Thoracic aorta (tissue), 2 donors: ENCODE measurements at regions not wholly inside any gene's neighbourhood (a gene's known extent, or its start where the extent isn't known, plus 50 kb on each side); places are given as distances from the start of the nearest gene placed in this dataset.

Source experiments
- ATAC-seq: fragments of 150-250 bp; one replicate; pipeline ENCODE4 v1.8.0; 2017; ENCODE audit warnings: low read depth; ENCODE audit not compliant: insufficient number of reproducible peaks, low FRiP score
- DNase-seq: peaks from one replicate; pipeline ENCODE4 v3.0.0-alpha.2; 2020; ENCODE audit warnings: low spot score
- H3K27ac ChIP-seq, 2 donors: fragments of 200-600 bp; sonication (generic); 1 replicate in 1 of 2; 2 replicates in 1 of 2; pipeline ENCODE4 v1.5.1; 2016; ENCODE audit warnings: mild to moderate bottlenecking in 2 of 2, moderate library complexity in 2 of 2
- H3K27me3 ChIP-seq: fragments of 200-600 bp; sonication (generic); replicated peaks from 2 replicates; pipeline ENCODE4 v1.6.0; 2016; ENCODE audit warnings: mild to moderate bottlenecking; ENCODE audit not compliant: insufficient read depth
- H3K36me3 ChIP-seq: fragments of 200-600 bp; sonication (generic); one replicate; pipeline ENCODE4 v1.5.1; 2016
- H3K4me1 ChIP-seq, 2 donors: fragments of 200-600 bp; sonication (generic); 1 replicate in 1 of 2; 2 replicates in 1 of 2; pipeline versions ENCODE4 v1.5.1 to v1.6.0; 2016; ENCODE audit warnings: low read depth in 2 of 2, mild to moderate bottlenecking in 1 of 2; ENCODE audit not compliant: control insufficient read depth in 1 of 2
- H3K4me3 ChIP-seq: fragments of 200-600 bp; sonication (generic); 2 replicates; pipeline ENCODE4 v1.5.1; 2016; ENCODE audit warnings: mild to moderate bottlenecking
- H3K9me3 ChIP-seq: fragments of 200-600 bp; sonication (generic); 2 replicates; pipeline ENCODE4 v1.5.1; 2016
- CTCF ChIP-seq: fragments of 200-600 bp; sonication (generic); IDR thresholded peaks from one replicate; pipeline ENCODE4 v1.5.1; 2019; ENCODE audit warnings: antibody characterized with exemption

- no peak overlapping the region for H3K4me3 ChIP-seq
- no peaks in the 10 kb centered on the region for H3K4me1 ChIP-seq
- H3K9me3 ChIP-seq: no peaks in the 10 kb centered on the region
- no peak for TF ChIP-seq CTCF
- DNase-seq: no peak
- H3K27me3 ChIP-seq: no peaks in the 10 kb centered on the region
- H3K27ac ChIP-seq: no peak overlapping the region
- H3K36me3 ChIP-seq: no peaks in the 10 kb centered on the region
- ATAC-seq: no peak
Observed at GRCh38 chr5:39775797-39776365, 351.1 kb upstream of the DAB2 start.

GRCh38 chr5:39775086-39775796 is 350.5 kb upstream of the DAB2 start:
- ATAC-seq: no peak
- Histone ChIP-seq H3K9me3 (no peaks in the 10 kb centered on the region), H3K4me1 (no peaks in the 10 kb centered on the region), H3K27me3 (no peaks in the 10 kb centered on the region), H3K27ac (no peak overlapping the region), H3K36me3 (no peaks in the 10 kb centered on the region), H3K4me3 (no peak overlapping the region)
- DNase-seq: no peak
- TF ChIP-seq CTCF: no peak

- no peaks in the 10 kb centered on the region for H3K9me3 ChIP-seq
- ATAC-seq (no peak), DNase-seq (no peak)
- TF ChIP-seq CTCF: no peak
- no peaks in the 10 kb centered on the region for H3K36me3 ChIP-seq
- no peaks in the 10 kb centered on the region for H3K4me1 ChIP-seq
- no peak overlapping the region for H3K4me3 ChIP-seq
- H3K27me3 ChIP-seq: no peaks in the 10 kb centered on the region
- H3K27ac ChIP-seq: no peak overlapping the region
Observed at GRCh38 chr5:39774605-39775004, 349.8 kb upstream of the DAB2 start.

GRCh38 chr5:39772307-39772706 is 347.5 kb upstream of the DAB2 start:
- H3K4me3 ChIP-seq: no peak overlapping the region
- no peak overlapping the region for H3K27ac ChIP-seq
- no peaks in the 10 kb centered on the region for H3K27me3 ChIP-seq
- no peak for DNase-seq
- H3K9me3 ChIP-seq: no peaks in the 10 kb centered on the region
- ATAC-seq: no peak
- no peaks in the 10 kb centered on the region for H3K36me3 ChIP-seq
- no peak for TF ChIP-seq CTCF
- no peaks in the 10 kb centered on the region for H3K4me1 ChIP-seq

GRCh38 chr5:39767916-39768315 is 343.1 kb upstream of the DAB2 start:
- H3K27me3 ChIP-seq: no peaks in the 10 kb centered on the region
- no peak overlapping the region for H3K4me3 ChIP-seq
- DNase-seq (no peak), ATAC-seq (no peak)
- no peak for TF ChIP-seq CTCF
- H3K36me3 ChIP-seq: no peaks in the 10 kb centered on the region
- H3K27ac ChIP-seq: no peak overlapping the region
- H3K9me3 ChIP-seq: no peaks in the 10 kb centered on the region
- no peaks in the 10 kb centered on the region for H3K4me1 ChIP-seq
